PFSK-1 (cell line): ENCODE measurements at regions not wholly inside any gene's neighbourhood (a gene's known extent, or its start where the extent isn't known, plus 50 kb on each side); places are given as distances from the start of the nearest gene placed in this dataset.

Experiments used
- FOXP2 ChIP-seq: optimal IDR thresholded peaks from 2 replicates; pipeline ENCODE3; 2011; ENCODE audit warnings: borderline replicate concordance, control low read depth, inconsistent platforms; ENCODE audit not compliant: insufficient read depth; ENCODE audit errors: extremely low read length, extremely low read depth
- POLR2AphosphoS5 ChIP-seq: IDR thresholded peaks from 2 replicates; pipeline ENCODE4 v1.6.1; 2012; ENCODE audit warnings: low read depth, mild to moderate bottlenecking, control low read depth, low read length, moderate library complexity
- REST ChIP-seq, 2 experiments: IDR thresholded peaks; 2 replicates each; pipeline versions ENCODE4 v1.6.1 to v1.8.0; 2011 to 2012; ENCODE audit warnings: low read depth in 2 of 2, low read length in 2 of 2, control low read depth in 1 of 2, inconsistent platforms in 1 of 2, mild to moderate bottlenecking in 1 of 2, moderate library complexity in 1 of 2; ENCODE audit not compliant: insufficient read depth in 1 of 2
- SIN3A ChIP-seq: IDR thresholded peaks from 2 replicates; pipeline ENCODE4 v1.6.1; 2012; ENCODE audit warnings: mild to moderate bottlenecking, low read length, moderate library complexity, borderline replicate concordance; ENCODE audit not compliant: insufficient read depth
- TAF1 ChIP-seq: IDR thresholded peaks from 2 replicates; pipeline ENCODE4 v1.6.1; 2012; ENCODE audit warnings: low read length, control low read depth, borderline replicate concordance; ENCODE audit not compliant: insufficient read depth

GRCh38 chr5:52491818-52492217 lies 295.9 kb upstream of the ITGA1 start:
- TF ChIP-seq TAF1 (no peak), SIN3A (no peak), POLR2AphosphoS5 (no peak)

DNA sequence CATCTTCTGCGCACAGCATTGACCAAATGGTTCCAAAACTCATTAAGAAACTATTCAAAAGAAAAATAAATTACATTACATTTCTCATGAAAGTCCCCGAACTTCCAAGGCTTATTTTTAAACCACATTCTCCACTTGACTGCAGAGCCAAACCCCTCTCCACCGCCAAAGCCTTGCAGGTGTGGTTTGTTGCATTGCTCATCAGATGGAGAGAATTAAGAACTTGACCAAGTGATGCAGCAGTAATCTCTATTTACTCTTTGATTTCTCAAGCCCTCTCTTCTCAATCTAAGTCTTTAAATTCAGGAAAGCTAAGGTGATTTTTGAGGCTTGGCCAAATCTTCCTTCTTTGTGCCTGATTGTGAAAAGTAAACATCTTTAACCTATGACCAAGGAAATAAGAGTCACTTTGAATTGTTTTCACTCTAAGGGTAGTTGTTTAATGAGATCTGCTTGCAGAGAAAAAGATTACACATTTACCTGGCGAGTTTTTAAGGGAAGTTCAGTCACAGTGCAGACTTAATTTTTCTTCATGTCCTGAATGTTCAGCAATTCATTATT lies 290.5 kb upstream of the ITGA1 start:
- TF ChIP-seq REST (IDR thresholded peaks at IDR 0.05; ENCODE audit: insufficient read depth in 1 of 2, low read depth in 2 of 2, low read length in 2 of 2) (no peak), TAF1 (no peak), FOXP2 (no peak), SIN3A (no peak), POLR2AphosphoS5 (no peak)

DNA sequence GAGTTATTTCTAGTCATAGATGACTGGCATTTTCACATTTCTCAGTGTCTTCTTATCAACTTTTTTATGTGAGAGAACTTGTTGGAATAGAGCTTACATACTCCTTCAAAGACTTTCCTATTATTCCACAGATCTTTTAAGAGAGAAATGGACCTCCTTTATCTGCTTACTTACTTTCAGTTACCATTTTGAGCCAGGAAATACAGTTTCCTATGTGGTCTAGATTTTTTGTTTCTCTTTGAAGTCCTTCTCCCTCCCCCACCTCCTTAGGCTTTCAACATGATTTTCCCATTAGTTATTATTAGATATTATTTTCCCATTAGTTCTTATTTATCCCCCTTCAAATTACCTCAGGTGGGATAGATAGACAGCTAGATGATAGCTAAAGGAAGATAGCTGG lies 289.1 kb upstream of the ITGA1 start:
- TF ChIP-seq TAF1 (no peak), REST (IDR thresholded peaks at IDR 0.05; ENCODE audit: insufficient read depth in 1 of 2, low read depth in 2 of 2, low read length in 2 of 2) (no peak), FOXP2 (no peak), SIN3A (no peak), POLR2AphosphoS5 (no peak)

GRCh38 chr5:52502460-52502999 lies 285.2 kb upstream of the ITGA1 start:
- TF ChIP-seq TAF1 (no peak), REST (IDR thresholded peaks at IDR 0.05; ENCODE audit: insufficient read depth in 1 of 2, low read depth in 2 of 2, low read length in 2 of 2) (no peak)

- no peak for TF ChIP-seq REST (IDR thresholded peaks at IDR 0.05; ENCODE audit: insufficient read depth in 1 of 2, low read depth in 2 of 2, low read length in 2 of 2)
- no peak for TF ChIP-seq FOXP2
- no peak for TF ChIP-seq TAF1
- no peak for TF ChIP-seq POLR2AphosphoS5
- TF ChIP-seq SIN3A, result no peak
Observed at GRCh38 chr5:52504584-52505240, 283.0 kb upstream of the ITGA1 start.
